ENCODE measurements at regions not wholly inside any gene's neighbourhood (a gene's known extent, or its start where the extent isn't known, plus 50 kb on each side); places are given as distances from the start of the nearest gene placed in this dataset.
"Not testable (repeated sequence)": the region's sequence is repeated elsewhere in the genome, so short reads cannot be mapped to it uniquely, and the experiment has no call there.

DNA sequence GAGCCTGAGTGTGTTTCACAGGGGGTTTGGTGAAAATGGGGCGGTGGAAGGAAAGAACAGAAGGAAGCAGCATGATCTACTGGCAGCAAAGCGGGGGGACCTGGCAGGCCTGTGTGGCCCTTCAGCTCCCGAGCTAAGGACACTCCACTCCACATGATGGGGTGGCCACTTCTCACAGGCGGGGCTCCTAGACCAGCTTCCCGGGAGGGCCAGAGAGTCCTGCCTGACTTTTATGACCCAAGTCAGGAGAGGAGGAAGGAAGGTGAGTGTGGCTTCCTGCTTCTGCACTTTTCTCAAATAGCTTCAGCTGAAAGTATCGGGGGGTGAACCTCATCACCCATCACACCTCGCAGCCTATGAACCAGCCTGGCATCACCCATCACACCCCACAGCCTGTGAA is 117.5 kb upstream of the AFDN start:
- Histone ChIP-seq H3K36me3 (no peaks in the 10 kb centered on the region), H3K27ac (no peak overlapping the region), H3K9me3 (no peaks in the 10 kb centered on the region), H3K27me3 (no peaks in the 10 kb centered on the region), H3K4me3 (no peak overlapping the region), H3K9ac (ENCODE audit: low read depth in 2 of 2, low read length in 2 of 2) (no peak overlapping the region), H3K4me1 (peaks cover 4% of the 10 kb centered on the region)
- no peak for TF ChIP-seq CTCF (IDR thresholded peaks at IDR 0.05)
- no peak for DNase-seq
- intact Hi-C loops (cut with DNase I): no loop called here

- H3K27me3 ChIP-seq; H3K9me3 ChIP-seq; DNase-seq; H3K36me3 ChIP-seq; intact Hi-C loops (cut with DNase I); H3K4me3 ChIP-seq; H3K27ac ChIP-seq; H3K9ac ChIP-seq (ENCODE audit: low read depth in 2 of 2, low read length in 2 of 2); H3K4me1 ChIP-seq: not testable (repeated sequence)
These were observed 116.9 kb upstream of the AFDN start for GRCh38 chr6:167709776-167710336.

GRCh38 chr6:167710363-167710920 is 116.3 kb upstream of the AFDN start:
- H3K27ac ChIP-seq: no peak overlapping the region
- no peak for DNase-seq
- no peaks in the 10 kb centered on the region for H3K36me3 ChIP-seq
- H3K4me1 ChIP-seq: peaks cover 4% of the 10 kb centered on the region
- intact Hi-C loops (cut with DNase I): no loop called here
- TF ChIP-seq CTCF (IDR thresholded peaks at IDR 0.05): no peak
- no peaks in the 10 kb centered on the region for H3K27me3 ChIP-seq
- no peak overlapping the region for H3K9ac ChIP-seq (ENCODE audit: low read depth in 2 of 2, low read length in 2 of 2)
- H3K4me3 ChIP-seq: no peak overlapping the region
- no peaks in the 10 kb centered on the region for H3K9me3 ChIP-seq

GRCh38 chr6:167711211-167711610 is 115.5 kb upstream of the AFDN start:
- Histone ChIP-seq H3K9ac (ENCODE audit: low read depth in 2 of 2, low read length in 2 of 2) (no peak overlapping the region), H3K9me3 (no peaks in the 10 kb centered on the region), H3K4me3 (no peak overlapping the region), H3K4me1 (peaks cover 4% of the 10 kb centered on the region), H3K27me3 (no peaks in the 10 kb centered on the region), H3K27ac (peak overlapping the region; percentile 60), H3K36me3 (no peaks in the 10 kb centered on the region)
- no peak for TF ChIP-seq CTCF (IDR thresholded peaks at IDR 0.05)
- intact Hi-C loops (cut with DNase I): no loop called here
- DNase-seq: no peak

DNA sequence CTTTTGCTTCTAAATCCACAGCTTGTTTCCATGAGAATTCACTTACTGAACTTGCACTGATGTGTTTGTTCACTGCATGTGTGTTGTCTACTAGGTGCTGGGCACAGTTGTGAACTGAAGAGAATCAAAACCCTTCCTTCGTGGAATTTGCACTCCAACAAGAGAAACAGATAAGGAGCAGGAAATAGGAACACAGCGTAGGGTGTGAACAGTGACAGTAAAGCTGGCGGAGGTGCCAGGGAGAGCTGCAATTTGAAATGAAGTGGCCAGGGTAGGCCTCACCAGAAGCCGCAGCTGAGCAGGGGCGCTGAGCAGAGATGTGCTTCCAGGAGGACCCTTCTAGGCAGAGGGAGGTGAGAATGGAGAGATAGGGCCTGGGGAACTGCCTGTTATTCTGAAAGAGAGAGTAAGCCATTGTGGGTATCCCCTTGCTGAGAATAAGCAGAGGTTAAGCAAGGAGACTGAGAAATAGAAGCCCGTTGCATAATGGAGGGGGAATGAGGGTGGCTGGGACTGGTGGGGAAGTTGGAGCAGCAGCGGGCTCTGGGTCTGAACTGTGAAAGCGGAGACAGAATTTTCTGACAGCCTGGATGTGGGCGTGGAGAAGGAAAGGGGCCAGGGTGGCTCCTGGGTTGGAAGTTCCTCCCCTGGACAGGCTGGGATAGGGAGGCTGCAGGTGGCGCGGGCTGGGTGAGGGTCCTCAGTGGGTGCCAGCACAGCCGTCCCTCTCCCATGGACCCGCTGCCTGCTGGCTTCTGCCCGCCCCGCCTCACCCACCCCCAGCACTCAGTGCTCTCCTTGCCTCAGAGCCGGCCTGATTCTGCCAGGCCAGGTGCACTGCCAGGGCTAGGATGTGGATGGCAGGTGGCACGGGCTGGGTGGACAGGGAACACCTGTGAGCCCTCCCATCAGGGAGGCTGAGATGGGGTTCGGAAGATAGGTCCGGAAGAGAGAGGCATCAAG is 114.7 kb upstream of the AFDN start:
- Histone ChIP-seq H3K9ac (ENCODE audit: low read depth in 2 of 2, low read length in 2 of 2) (peak overlapping the region; percentile 45 to 56), H3K27ac (peak overlapping the region; percentile 60), H3K9me3 (no peaks in the 10 kb centered on the region), H3K4me1 (peaks cover 4% of the 10 kb centered on the region), H3K4me3 (peak overlapping the region; percentile 11), H3K36me3 (no peaks in the 10 kb centered on the region), H3K27me3 (no peaks in the 10 kb centered on the region)
- intact Hi-C loops (cut with DNase I): no loop called here
- no peak for TF ChIP-seq CTCF (IDR thresholded peaks at IDR 0.05)
- DNase-seq: peak; percentile 64

Data from colonic mucosa (tissue), 4 donors.